Right atrium auricular region (tissue), 2 donors: ENCODE measurements at regions not wholly inside any gene's neighbourhood (a gene's known extent, or its start where the extent isn't known, plus 50 kb on each side); places are given as distances from the start of the nearest gene placed in this dataset.

Source experiments
- DNase-seq: peaks from one replicate; pipeline ENCODE4 v3.0.0-alpha.2; 2019; ENCODE audit warnings: low spot score
- H3K27ac ChIP-seq, 2 donors: fragments of 200-600 bp; sonication (generic); 1 replicate in 1 of 2; 2 replicates in 1 of 2; pipeline ENCODE4 v1.5.1; 2016 to 2019
- H3K27me3 ChIP-seq, 2 donors: fragments of 200-600 bp; sonication (generic); one replicate each; pipeline versions ENCODE4 v1.5.1 to v1.6.0; 2017 to 2019
- H3K36me3 ChIP-seq: fragments of 200-600 bp; sonication (generic); one replicate; pipeline ENCODE4 v1.5.1; 2016
- H3K4me1 ChIP-seq, 2 donors: fragments of 200-600 bp; sonication (generic); one replicate each; pipeline versions ENCODE4 v1.5.1 to v1.6.0; 2017 to 2019
- H3K4me3 ChIP-seq, 2 donors: fragments of 200-600 bp; sonication (generic); 1 replicate in 1 of 2; 2 replicates in 1 of 2; pipeline ENCODE4 v1.5.1; 2017 to 2019; ENCODE audit warnings: mild to moderate bottlenecking in 1 of 2, moderate library complexity in 1 of 2
- H3K9me3 ChIP-seq, 2 donors: fragments of 200-600 bp; sonication (generic); one replicate each; pipeline ENCODE4 v1.5.1; 2019
- TF ChIP-seq, protein P1 (sequence below), 2 donors: fragments of 200-600 bp; sonication (generic); IDR thresholded peaks; one replicate each; pipeline ENCODE4 v1.5.1; 2019; ENCODE audit warnings: antibody characterized with exemption in 2 of 2

DNA sequence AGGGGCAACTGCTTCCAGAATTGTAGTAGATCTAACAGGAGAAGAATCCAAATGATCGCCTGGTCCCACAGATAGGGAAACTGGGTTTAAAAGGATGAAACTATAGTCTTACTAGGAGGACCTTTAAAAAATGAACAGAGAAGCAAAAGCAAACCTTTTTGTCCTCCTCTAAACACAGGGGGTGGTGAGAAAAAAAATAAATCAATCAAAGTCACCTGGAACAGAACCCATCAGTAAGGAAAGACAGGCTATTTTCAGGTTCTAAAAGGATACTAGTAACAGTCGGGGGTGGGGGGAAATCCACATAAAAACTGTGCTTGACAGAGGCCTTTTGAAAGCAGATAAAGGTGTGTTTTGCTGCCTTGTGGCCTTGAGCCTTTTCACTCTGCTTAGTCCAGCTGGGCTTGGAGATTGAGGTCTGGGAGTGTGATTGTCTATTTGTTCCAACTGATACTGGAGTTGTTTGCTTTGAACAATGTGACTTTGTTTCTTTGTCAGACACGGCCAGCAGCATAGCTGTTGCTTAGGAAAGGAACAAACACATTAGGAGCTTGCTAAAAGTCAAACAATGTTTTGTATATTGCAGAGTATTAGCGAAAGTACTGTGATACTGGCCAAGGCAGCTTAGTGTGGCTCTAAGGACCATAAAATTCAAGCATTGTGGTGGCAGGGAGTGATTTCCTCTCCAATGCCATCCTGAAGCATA lies 141.1 kb upstream of the IRF2BP2 start:
- Histone ChIP-seq H3K9me3 (no peaks in the 10 kb centered on the region), H3K4me1 (peaks cover 0 to 24% of the 10 kb centered on the region in 2 donors), H3K36me3 (no peaks in the 10 kb centered on the region), H3K4me3 (no peak overlapping the region), H3K27me3 (no peaks in the 10 kb centered on the region), H3K27ac (peak overlapping the region; percentile 16 to 24)
- TF ChIP-seq, protein P1, sequence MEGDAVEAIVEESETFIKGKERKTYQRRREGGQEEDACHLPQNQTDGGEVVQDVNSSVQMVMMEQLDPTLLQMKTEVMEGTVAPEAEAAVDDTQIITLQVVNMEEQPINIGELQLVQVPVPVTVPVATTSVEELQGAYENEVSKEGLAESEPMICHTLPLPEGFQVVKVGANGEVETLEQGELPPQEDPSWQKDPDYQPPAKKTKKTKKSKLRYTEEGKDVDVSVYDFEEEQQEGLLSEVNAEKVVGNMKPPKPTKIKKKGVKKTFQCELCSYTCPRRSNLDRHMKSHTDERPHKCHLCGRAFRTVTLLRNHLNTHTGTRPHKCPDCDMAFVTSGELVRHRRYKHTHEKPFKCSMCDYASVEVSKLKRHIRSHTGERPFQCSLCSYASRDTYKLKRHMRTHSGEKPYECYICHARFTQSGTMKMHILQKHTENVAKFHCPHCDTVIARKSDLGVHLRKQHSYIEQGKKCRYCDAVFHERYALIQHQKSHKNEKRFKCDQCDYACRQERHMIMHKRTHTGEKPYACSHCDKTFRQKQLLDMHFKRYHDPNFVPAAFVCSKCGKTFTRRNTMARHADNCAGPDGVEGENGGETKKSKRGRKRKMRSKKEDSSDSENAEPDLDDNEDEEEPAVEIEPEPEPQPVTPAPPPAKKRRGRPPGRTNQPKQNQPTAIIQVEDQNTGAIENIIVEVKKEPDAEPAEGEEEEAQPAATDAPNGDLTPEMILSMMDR (IDR thresholded peaks at IDR 0.05), result no peak
- DNase-seq, result no peak

DNA sequence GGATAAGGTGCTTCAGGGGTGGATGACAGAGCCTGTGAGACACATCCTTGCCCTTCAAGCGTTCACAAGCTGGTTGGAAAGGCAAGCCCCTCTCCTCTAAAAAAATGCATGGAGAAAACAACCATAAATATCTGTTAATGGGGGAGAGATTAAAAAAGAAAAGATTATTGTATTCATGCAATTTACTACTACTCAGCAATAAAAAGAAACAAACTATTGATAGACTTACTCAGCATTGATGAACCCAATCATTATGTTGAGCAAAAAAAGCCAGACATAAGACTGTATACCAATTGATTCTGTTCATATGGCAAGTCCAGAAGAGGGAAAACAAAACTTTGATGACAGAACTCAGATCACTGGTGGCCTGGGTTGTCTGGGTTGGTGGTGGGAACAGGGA lies 138.7 kb upstream of the IRF2BP2 start:
- DNase-seq, result no peak
- TF ChIP-seq, protein P1 (IDR thresholded peaks at IDR 0.05), result no peak
- Histone ChIP-seq H3K9me3 (no peaks in the 10 kb centered on the region), H3K36me3 (no peaks in the 10 kb centered on the region), H3K4me3 (no peak overlapping the region), H3K27me3 (no peaks in the 10 kb centered on the region), H3K4me1 (peaks cover 0 to 20% of the 10 kb centered on the region in 2 donors), H3K27ac (no peak overlapping the region)

DNA sequence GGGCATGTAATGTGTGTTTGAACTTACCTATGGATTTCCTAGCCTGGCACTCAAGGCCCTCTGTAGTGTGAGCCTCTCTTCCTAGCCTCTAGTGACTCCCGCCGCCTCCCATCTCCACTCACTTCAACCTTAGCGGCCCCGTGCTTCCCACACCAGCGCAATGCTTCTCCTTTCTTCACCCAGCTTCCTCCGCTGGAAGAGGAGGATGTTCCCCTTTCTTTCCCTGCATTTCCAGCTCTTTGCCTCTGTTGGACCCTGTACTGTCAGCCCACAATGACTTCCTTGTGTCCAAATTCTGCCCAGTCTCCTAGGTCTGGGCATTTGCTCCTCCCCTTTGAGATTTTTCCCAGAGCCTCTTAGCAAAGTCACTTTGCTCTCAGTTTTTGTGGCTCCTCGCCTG lies 138.1 kb upstream of the IRF2BP2 start:
- Histone ChIP-seq H3K9me3 (no peaks in the 10 kb centered on the region), H3K27ac (no peak overlapping the region), H3K36me3 (no peaks in the 10 kb centered on the region), H3K4me1 (peaks cover 0 to 25% of the 10 kb centered on the region in 2 donors), H3K4me3 (no peak overlapping the region), H3K27me3 (no peaks in the 10 kb centered on the region)
- no peak for DNase-seq
- TF ChIP-seq, protein P1 (IDR thresholded peaks at IDR 0.05), result no peak

DNA sequence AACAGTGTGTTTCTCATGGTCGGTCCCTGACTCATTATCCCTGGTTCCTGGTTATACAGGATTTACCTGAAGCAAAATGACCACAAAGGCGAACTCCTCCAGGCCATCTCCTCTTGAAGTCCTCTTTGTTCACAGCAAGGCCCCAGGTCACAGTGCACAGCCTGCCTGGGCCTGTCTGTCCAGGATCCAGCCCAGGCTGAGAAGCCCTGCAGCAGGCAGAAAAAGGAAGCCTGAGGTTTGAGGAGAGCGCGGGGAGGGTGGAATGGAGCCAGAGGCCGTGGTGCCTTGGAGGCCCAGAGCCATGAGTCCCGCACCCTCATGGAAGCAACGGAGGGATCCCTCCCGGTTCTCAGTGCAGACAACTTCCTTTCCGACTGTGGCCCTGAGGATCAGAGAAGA lies 136.8 kb upstream of the IRF2BP2 start:
- H3K9me3 ChIP-seq, result no peaks in the 10 kb centered on the region
- no peaks in the 10 kb centered on the region for H3K27me3 ChIP-seq
- no peaks in the 10 kb centered on the region for H3K36me3 ChIP-seq
- H3K27ac ChIP-seq, result no peak overlapping the region
- TF ChIP-seq, protein P1 (IDR thresholded peaks at IDR 0.05), result no peak
- no peak overlapping the region for H3K4me3 ChIP-seq
- peaks cover 0 to 25% of the 10 kb centered on the region in 2 donors for H3K4me1 ChIP-seq
- no peak for DNase-seq

DNA sequence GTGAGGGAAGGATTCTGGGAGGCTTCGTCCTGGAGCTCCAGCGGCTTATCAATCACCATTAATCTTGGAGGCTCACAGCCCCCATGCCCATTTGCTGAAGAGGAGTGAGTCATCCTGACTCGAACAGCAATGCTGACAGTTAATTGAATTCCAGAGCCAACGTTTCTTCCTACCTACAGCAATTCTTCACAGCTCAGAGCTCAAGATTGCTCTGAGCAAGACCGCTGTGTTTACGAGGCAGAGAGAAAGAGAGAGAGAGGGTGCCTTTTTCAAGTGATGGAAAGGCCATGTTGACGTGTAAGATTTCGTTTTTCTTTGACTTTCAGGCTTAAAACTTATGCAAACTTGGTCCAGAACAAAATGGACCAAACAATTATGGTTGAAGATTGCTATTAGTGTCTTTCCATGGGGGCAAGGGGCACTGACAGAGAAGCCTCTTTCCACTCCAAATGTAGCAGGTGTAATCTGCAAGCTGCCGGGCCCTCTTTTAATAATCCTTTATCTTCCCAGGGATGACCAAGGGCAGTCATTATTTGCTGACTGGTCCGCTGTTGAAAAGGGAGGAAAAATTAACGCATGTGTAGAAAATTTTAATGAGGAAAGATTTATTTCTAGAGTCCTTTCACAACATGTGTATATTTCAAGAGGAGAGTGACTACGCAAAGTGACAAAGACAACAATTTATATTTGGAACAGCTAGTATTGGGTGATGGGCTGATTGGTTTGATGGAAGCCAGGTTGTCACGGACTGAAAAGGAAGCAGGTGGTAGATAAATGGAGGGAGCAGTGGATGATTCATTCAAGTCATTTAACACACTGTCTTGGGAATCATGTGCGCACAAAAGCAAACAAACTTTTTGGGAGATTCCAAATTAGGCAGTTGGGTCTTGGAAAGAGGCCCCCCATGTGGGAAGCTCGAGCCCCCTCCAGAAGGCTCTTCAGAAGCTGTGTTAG lies 136.1 kb upstream of the IRF2BP2 start:
- TF ChIP-seq, protein P1 (IDR thresholded peaks at IDR 0.05), result no peak
- no peaks in the 10 kb centered on the region for H3K27me3 ChIP-seq
- H3K36me3 ChIP-seq, result no peaks in the 10 kb centered on the region
- no peak overlapping the region for H3K4me3 ChIP-seq
- no peak overlapping the region for H3K27ac ChIP-seq
- no peak for DNase-seq
- peaks cover 0 to 20% of the 10 kb centered on the region in 2 donors for H3K4me1 ChIP-seq
- H3K9me3 ChIP-seq, result no peaks in the 10 kb centered on the region
